NCI-H526 treated with DMSO at 0.1 percent for 48 hours (cell line): ENCODE measurements at regions not wholly inside any gene's neighbourhood (a gene's known extent, or its start where the extent isn't known, plus 50 kb on each side); places are given as distances from the start of the nearest gene placed in this dataset.
"Not testable (repeated sequence)": the region's sequence is repeated elsewhere in the genome, so short reads cannot be mapped to it uniquely, and the experiment has no call there.

Source experiments
- DNase-seq: peaks from one replicate; lab custom pipeline; 2025; lab: John Stamatoyannopoulos, UW

- DNase-seq: no peak
These were observed 169.8 kb downstream of the LEPR start for GRCh38 chr1:65590279-65590678.

DNA sequence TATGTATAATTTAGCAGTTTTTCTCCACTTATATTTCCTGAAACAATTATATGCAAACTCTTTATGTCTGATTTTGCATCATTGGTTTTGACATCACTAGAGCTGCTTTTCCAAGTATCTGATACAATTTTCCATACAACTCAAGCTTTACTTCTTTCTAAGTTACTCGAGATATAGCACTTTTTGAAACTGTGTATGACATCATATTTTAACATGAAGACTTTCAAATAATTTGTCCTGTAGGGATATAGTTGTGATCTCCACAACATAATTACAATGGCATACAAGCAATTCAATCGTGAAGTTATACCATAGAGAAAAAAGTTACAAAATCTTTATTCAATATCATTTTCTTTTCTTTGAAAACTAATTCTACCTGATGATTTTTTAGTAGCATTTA, 173.0 kb downstream of the LEPR start:
- no peak for DNase-seq

DNA sequence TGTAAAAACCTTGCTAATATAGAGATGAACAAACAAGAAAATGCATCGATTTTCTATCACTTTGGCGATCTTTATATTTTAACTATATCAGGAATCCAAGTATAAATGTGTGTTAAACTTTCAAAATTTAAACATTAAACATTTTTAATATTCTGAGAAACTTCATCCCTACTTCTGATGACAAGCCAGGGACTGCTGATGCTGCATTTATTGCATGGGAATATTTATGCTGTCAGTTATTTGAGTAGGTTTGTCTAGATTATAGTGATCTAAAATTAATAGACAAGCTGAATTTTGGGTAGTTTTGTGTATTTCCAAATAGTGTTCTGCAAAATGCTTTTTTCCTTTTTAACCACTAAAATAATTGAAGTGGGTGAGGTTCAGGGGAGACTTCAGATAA, 175.3 kb downstream of the LEPR start:
- DNase-seq: no peak

DNA sequence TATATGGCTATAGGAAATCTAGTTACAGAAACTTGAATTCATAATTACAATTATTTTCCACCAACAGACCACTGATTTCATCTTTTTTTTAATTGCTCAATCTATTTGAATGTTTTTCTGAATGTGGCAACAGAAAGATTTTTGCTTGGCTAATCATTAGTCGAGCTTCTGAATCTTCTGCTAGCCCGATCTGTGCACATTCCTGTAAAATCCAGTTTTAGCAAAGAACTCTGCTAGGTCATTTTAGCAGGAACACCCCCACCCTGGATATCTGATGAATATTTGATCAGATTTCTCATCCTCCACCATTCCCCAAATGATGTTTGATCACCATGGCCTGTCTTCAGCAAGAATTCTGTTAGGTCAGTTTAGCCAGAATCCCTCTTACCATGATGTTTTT, 176.3 kb downstream of the LEPR start:
- DNase-seq: no peak

DNA sequence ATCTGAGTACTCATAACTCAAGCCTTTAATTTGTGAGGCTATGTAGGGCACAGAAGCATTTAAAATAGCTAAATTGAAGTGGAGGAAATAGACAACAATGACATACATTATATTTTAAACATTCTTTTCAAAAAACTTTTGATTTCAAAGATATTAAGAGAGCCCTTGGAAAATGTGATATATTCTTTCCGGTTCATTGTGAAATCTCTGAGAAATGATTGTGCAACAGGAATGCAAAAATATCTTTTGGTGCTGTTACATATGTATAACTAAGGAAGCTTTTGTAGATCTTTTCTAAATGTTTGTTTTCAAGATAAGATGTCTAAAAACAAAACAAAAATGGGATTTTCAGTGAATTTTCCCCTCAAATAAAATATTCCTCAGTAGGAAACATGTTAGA, 185.2 kb downstream of the LEPR start:
- no peak for DNase-seq

DNA sequence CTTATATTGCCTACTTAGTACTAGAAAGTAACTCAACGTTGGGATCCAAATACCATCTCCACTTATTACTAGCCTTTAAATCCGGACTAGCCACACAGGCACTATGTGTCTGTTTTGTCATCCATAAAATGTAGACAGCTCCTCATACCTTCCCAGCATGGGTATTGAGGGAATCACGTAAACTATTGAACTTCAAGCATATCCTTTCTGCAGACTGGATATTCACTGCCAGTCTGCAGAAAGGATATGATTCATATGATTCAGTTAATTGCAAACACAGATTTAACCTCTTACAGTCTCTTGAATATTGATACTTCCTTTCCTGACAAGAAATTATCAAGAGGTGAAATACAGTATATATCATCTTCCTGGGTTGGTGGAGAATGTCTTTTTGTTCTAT, 186.0 kb downstream of the LEPR start:
- no peak for DNase-seq

- no peak for DNase-seq
These were observed 178.8 kb upstream of the PDE4B start for GRCh38 chr1:65613884-65614283.

- DNase-seq: no peak
These were observed 176.8 kb upstream of the PDE4B start for GRCh38 chr1:65615859-65616258.

DNA sequence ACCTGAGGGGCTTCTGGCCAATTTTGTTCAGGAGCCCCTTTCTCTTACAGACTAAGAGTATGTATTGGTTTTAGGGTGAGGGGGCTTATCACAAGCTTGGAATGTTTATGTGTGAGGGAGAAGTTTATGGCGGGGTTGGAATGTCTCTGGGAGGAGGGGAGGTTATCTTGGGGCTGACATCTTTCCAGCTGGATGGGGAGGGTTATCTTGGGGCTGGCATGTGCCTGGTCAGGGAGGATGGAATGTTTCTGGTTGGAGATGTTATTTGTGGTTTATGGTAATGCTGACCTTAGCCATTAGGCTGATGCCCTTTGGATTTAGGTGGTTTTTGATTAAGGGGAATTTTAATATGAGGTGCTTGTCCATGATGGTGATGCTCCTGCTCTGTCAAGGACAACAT, 171.0 kb upstream of the PDE4B start:
- DNase-seq: not testable (repeated sequence)

GRCh38 chr1:65623895-65624294, 168.8 kb upstream of the PDE4B start:
- DNase-seq: no peak

DNA sequence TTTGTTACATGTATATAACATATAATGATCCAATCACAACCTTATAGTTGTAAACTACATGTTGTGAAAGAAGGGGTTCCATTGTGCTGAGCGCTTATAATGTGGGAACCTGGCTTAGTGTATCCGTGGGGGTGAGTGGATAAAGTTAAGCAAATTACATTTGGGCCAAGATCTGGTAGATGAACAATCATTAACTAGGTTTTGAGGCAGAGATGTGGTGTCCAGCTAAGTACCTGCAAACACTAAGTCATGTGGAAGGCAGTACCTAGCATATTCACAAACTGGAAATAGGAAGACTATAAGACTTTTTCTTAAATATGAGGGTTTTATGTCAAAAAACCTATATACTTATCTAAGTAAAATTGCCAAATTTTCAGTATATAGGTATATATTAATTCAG, 167.2 kb upstream of the PDE4B start:
- peak; percentile 8 for DNase-seq

GRCh38 chr1:65626003-65626402, 166.7 kb upstream of the PDE4B start:
- no peak for DNase-seq

- no peak for DNase-seq
These were observed 162.9 kb upstream of the PDE4B start for GRCh38 chr1:65629788-65630187.

- DNase-seq: no peak
These were observed 161.8 kb upstream of the PDE4B start for GRCh38 chr1:65630855-65631254.

GRCh38 chr1:65632235-65632634, 160.5 kb upstream of the PDE4B start:
- no peak for DNase-seq

DNA sequence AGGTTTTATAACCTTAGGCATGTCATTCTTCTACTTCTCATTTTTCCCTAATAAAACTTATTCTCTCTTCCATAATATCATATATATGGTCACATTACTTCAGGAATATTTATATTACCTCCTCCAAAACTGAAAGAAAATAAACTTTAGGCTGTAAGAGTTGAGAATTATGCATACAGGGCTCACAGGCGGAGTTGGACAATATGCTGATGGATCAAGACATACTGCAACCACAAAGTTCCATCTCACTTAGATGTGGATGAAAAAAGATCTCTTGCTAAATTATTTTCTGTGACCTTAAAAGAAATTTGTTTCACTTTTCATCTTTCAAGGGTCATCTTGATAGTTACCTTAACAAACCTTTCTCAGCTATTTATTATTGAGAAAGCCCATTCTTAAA, 152.6 kb upstream of the PDE4B start:
- no peak for DNase-seq

DNA sequence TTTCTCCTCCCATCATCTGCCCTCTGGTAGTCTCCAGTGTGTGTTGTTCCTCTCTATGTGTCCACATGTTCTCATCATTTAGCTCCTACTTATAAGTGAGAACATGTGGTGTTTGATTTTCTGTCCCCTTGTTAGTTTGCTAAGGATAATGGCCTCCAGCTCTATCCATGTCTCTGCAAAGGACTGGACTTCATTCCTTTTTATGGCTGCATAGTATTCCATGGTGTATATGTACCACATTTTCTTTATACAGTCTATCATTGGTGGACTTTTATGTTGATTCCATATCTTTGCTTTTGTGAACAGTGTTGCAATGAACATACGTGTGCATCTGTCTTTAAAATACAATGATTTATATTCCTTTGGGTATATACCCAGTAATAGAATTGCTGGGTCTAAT, 143.5 kb upstream of the PDE4B start:
- not testable (repeated sequence) for DNase-seq

- no peak for DNase-seq
These were observed 142.0 kb upstream of the PDE4B start for GRCh38 chr1:65650682-65651081.

DNA sequence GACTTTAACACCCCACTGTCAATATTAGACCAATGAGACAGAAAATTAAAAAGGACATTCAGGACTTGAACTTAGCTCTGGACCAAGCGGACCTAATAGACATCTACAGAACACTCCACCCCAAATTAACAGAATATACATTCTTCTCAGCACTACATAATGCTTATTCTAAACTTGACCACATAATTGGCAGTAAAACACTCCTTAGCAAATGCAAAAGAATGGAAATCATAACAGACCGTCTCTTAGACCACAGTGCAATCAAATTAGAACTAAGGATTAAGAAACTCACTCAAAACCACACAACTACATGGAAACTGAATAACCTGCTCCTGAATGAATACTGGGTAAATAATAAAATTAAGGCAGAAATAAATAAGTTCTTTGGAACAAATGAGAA, 138.2 kb upstream of the PDE4B start:
- not testable (repeated sequence) for DNase-seq

DNA sequence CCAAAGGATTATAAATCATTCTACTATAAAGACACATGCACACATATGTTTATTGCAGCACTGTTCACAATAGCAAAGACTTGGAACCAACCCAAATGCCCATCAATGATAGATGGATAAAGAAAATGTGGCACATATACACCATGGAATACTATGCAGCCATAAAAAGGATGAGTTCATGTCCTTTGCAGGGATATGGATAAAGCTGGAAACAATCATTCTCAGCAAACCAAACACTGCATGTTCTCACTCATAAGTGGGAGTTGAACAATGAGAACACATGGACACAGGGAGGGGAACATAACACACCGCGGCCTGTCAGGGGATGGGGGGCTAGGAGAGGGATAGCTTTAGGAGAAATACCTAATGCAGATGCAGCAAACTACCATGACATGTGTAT, 135.1 kb upstream of the PDE4B start:
- not testable (repeated sequence) for DNase-seq

DNA sequence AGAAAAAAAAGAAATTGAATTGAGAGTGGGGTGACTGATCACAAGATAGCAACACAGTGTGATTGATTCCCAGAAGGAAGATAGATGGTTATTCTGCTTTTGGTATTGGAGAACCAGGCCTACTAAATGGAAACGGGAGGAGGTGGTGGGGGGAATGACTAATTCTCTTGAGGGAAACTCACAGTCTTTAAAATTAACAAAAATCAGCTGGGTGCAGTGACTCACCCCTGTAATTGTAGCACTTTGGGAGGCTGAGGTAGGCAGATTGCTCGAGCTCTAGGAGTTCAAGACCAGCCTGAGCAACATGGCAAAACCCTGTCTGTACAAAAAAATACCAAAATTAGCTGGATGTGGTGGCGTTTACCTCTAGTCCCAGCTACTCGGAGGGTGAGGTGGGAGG, 134.6 kb upstream of the PDE4B start:
- no peak for DNase-seq

DNA sequence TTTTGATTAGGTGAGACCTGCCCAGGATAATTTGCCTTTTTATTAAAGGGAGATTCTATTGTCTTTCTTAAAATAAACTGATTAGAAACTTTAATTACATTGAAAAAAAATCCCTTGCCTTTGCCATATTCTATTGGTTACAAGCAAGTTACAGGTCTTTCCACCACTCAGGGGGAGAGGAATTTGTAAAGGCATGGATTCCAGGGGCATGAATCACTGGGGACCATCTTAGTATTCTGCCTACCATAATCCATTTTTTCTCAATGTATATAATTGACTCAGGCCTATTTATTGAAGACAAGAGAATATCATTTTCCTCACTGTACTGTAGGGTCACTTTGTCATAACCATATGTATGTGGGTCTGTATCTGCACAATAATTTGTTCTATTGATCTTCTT, 124.3 kb upstream of the PDE4B start:
- no peak for DNase-seq

- no peak for DNase-seq
These were observed 122.2 kb upstream of the PDE4B start for GRCh38 chr1:65670518-65670917.

DNA sequence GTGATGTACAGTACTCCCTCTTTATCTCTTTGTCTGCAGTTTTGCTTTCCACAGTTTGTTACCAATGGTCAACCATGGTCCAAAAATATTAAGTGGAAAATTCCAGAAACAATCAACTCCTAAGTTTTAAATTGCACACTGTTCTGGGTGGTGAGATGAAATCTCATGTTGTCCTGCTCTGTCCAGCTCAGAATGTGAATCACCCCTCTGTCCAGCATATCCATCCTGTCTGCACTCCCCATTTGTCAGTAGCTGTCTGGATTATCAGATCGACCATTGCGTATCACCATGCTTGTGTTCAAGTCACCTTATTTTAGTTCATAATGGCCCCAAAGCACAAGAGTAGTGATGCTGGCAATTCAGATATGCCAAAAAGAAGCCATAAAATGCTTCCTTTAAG, 118.2 kb upstream of the PDE4B start:
- no peak for DNase-seq

DNA sequence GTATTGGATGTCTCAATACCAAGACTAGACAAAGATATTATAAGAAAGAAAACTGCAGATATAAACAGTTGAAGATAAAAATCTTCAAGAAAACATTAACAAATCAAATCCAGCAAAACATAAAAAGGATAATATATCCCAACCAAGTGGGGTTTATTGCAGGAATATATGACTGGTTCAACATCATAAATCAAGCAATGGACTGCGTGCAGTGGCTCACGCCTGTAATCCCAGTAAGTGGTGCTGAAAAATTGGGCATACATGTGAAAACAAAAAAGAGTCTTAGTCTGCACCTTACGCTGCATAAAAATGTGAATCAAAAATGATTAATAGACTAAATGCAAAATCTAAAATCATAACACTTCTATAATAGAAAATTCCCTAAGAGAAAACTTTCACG, 112.9 kb upstream of the PDE4B start:
- no peak for DNase-seq
